Astrocyte of the spinal cord (primary cell): ENCODE measurements at regions not wholly inside any gene's neighbourhood (a gene's known extent, or its start where the extent isn't known, plus 50 kb on each side); places are given as distances from the start of the nearest gene placed in this dataset.

ENCODE experiments used
- DNase-seq: peaks from one replicate; pipeline ENCODE4 v3.0.0; 2011; ENCODE audit warnings: low read depth, low spot score
- H3K4me3 ChIP-seq: 2 replicates; pipeline ENCODE4 v1.5.1; 2011; ENCODE audit warnings: low read depth, mild to moderate bottlenecking, low read length, moderate library complexity
- CTCF ChIP-seq: IDR thresholded peaks from 2 replicates; pipeline ENCODE4 v1.5.1; 2012; ENCODE audit warnings: low read depth, mild to moderate bottlenecking, low read length, inconsistent platforms
- in situ Hi-C: cut with HindIII; loops from 2 replicates; pipeline ENCODE4 v1.10.0; 2017; ENCODE audit warnings: low sequenced_read_pairs

GRCh38 chr2:145818890-145819504 is 1299.1 kb upstream of the ZEB2 start:
- in situ Hi-C loops: no loop called here
- no peak overlapping the region for H3K4me3 ChIP-seq
- TF ChIP-seq CTCF: no peak
- DNase-seq: no peak

GRCh38 chr2:145815933-145816332 is 1296.0 kb upstream of the ZEB2 start:
- in situ Hi-C loops: no loop called here
- no peak for DNase-seq
- no peak overlapping the region for H3K4me3 ChIP-seq
- no peak for TF ChIP-seq CTCF

GRCh38 chr2:145813481-145813880 is 1293.6 kb upstream of the ZEB2 start:
- no peak for DNase-seq
- in situ Hi-C loops: no loop called here
- H3K4me3 ChIP-seq: no peak overlapping the region
- no peak for TF ChIP-seq CTCF

- no peak for DNase-seq
- no peak for TF ChIP-seq CTCF
- H3K4me3 ChIP-seq: no peak overlapping the region
- in situ Hi-C loops: no loop called here
Measured at GRCh38 chr2:145812165-145812554, 1292.2 kb upstream of the ZEB2 start.

GRCh38 chr2:145811276-145812164 is 1291.6 kb upstream of the ZEB2 start:
- H3K4me3 ChIP-seq: no peak overlapping the region
- TF ChIP-seq CTCF: no peak
- DNase-seq: no peak
- in situ Hi-C loops: no loop called here

GRCh38 chr2:145807968-145808367 is 1288.0 kb upstream of the ZEB2 start:
- in situ Hi-C loops: no loop called here
- no peak for TF ChIP-seq CTCF
- H3K4me3 ChIP-seq: no peak overlapping the region
- DNase-seq: no peak
